HEK293 (cell line): ENCODE measurements at regions not wholly inside any gene's neighbourhood (a gene's known extent, or its start where the extent isn't known, plus 50 kb on each side); places are given as distances from the start of the nearest gene placed in this dataset.

Experiments used
- ELK4 ChIP-seq: IDR thresholded peaks from 2 replicates; pipeline ENCODE4 v1.6.1; 2011; ENCODE audit warnings: mild to moderate bottlenecking, low read depth, low read length, borderline replicate concordance
- FEZF1 ChIP-seq: fragments of 450-650 bp; formaldehyde crosslinking; IDR thresholded peaks from 2 replicates; pipeline ENCODE4 v1.5.1; 2016; ENCODE audit warnings: missing biosample characterization, missing genetic modification characterization
- HOXD13 ChIP-seq: sonication (generic); formaldehyde crosslinking; IDR thresholded peaks from 2 replicates; pipeline ENCODE4 v1.8.0; 2022; ENCODE audit warnings: missing genetic modification reagents, borderline replicate concordance
- IKZF3 ChIP-seq: fragments of 450-650 bp; IDR thresholded peaks from 2 replicates; pipeline ENCODE4 v1.5.0; 2018; ENCODE audit warnings: missing biosample characterization, mild to moderate bottlenecking, missing genetic modification characterization, moderate library complexity
- PATZ1 ChIP-seq: fragments of 450-650 bp; formaldehyde crosslinking; IDR thresholded peaks from 2 replicates; pipeline ENCODE4 v1.5.1; 2016; ENCODE audit warnings: missing biosample characterization, missing genetic modification characterization
- PRDM1 ChIP-seq: fragments of 450-650 bp; formaldehyde crosslinking; IDR thresholded peaks from 2 replicates; pipeline ENCODE4; 2016; ENCODE audit warnings: missing biosample characterization, missing genetic modification characterization
- SETDB1 ChIP-seq: IDR thresholded peaks from one replicate; pipeline ENCODE4 v1.6.1; 2017; ENCODE audit warnings: mild to moderate bottlenecking, low read length, moderate library complexity, mixed read lengths; ENCODE audit not compliant: insufficient read length
- TRIM28 ChIP-seq: IDR thresholded peaks from 2 replicates; pipeline ENCODE4 v1.6.1; 2011; ENCODE audit warnings: low read length, control low read depth, borderline replicate concordance
- TSHZ1 ChIP-seq: fragments of 450-650 bp; formaldehyde crosslinking; IDR thresholded peaks from 2 replicates; pipeline ENCODE4 v1.5.1; 2016; ENCODE audit warnings: missing biosample characterization, missing genetic modification characterization, borderline replicate concordance
- ZEB2 ChIP-seq: fragments of 450-650 bp; formaldehyde crosslinking; IDR thresholded peaks from 2 replicates; pipeline ENCODE4 v1.5.1; 2016; ENCODE audit warnings: missing biosample characterization, missing genetic modification characterization
- ZFP69B ChIP-seq: fragments of 450-650 bp; formaldehyde crosslinking; IDR thresholded peaks from 2 replicates; pipeline ENCODE4 v1.5.1; 2016; ENCODE audit warnings: missing biosample characterization, missing genetic modification characterization
- ZNF112 ChIP-seq: fragments of 450-650 bp; formaldehyde crosslinking; IDR thresholded peaks from 2 replicates; pipeline ENCODE4 v1.5.0; 2017; ENCODE audit warnings: missing biosample characterization, missing genetic modification characterization
- ZNF148 ChIP-seq: fragments of 450-650 bp; formaldehyde crosslinking; IDR thresholded peaks from 2 replicates; pipeline ENCODE4 v1.5.0; 2017; ENCODE audit warnings: missing biosample characterization, missing genetic modification characterization, borderline replicate concordance
- ZNF157 ChIP-seq: fragments of 450-650 bp; formaldehyde crosslinking; IDR thresholded peaks from 2 replicates; pipeline ENCODE4 v1.5.1; 2016; ENCODE audit warnings: missing biosample characterization, missing genetic modification characterization
- ZNF335 ChIP-seq: fragments of 450-650 bp; formaldehyde crosslinking; conservative IDR thresholded peaks from 2 replicates; pipeline ENCODE4 v1.5.1; 2016; ENCODE audit warnings: missing biosample characterization, missing genetic modification characterization
- ZNF350 ChIP-seq: fragments of 450-650 bp; formaldehyde crosslinking; IDR thresholded peaks from 2 replicates; pipeline ENCODE4 v1.5.0; 2017; ENCODE audit warnings: missing biosample characterization, mild to moderate bottlenecking, missing genetic modification characterization
- ZNF362 ChIP-seq: fragments of 450-650 bp; formaldehyde crosslinking; IDR thresholded peaks from 2 replicates; pipeline ENCODE4 v1.5.1; 2016; ENCODE audit warnings: missing biosample characterization, missing genetic modification characterization
- ZNF37A ChIP-seq: fragments of 450-650 bp; IDR thresholded peaks from 2 replicates; pipeline ENCODE4 v1.5.1; 2018; ENCODE audit warnings: missing biosample characterization, missing genetic modification characterization
- ZNF404 ChIP-seq: fragments of 450-650 bp; formaldehyde crosslinking; IDR thresholded peaks from 2 replicates; pipeline ENCODE4 v1.5.1; 2017; ENCODE audit warnings: missing biosample characterization, missing genetic modification characterization
- ZNF423 ChIP-seq: fragments of 450-650 bp; formaldehyde crosslinking; IDR thresholded peaks from 2 replicates; pipeline ENCODE4 v1.5.1; 2016; ENCODE audit warnings: missing biosample characterization, missing genetic modification characterization
- ZNF529 ChIP-seq: fragments of 450-650 bp; formaldehyde crosslinking; IDR thresholded peaks from 2 replicates; pipeline ENCODE4 v1.5.1; 2017; ENCODE audit warnings: missing genetic modification characterization, missing biosample characterization; ENCODE audit not compliant: insufficient replicate concordance
- ZNF544 ChIP-seq: fragments of 450-650 bp; formaldehyde crosslinking; IDR thresholded peaks from 2 replicates; pipeline ENCODE4 v1.5.0; 2017; ENCODE audit warnings: missing biosample characterization, missing genetic modification characterization
- ZNF561 ChIP-seq: fragments of 450-650 bp; IDR thresholded peaks from 2 replicates; pipeline ENCODE4 v1.5.1; 2018; ENCODE audit warnings: missing biosample characterization, missing genetic modification characterization, borderline replicate concordance
- ZNF600 ChIP-seq: fragments of 450-650 bp; formaldehyde crosslinking; IDR thresholded peaks from 2 replicates; pipeline ENCODE4 v1.5.1; 2016; ENCODE audit warnings: missing biosample characterization, missing genetic modification characterization
- ZNF629 ChIP-seq: fragments of 450-650 bp; formaldehyde crosslinking; IDR thresholded peaks from 2 replicates; pipeline ENCODE4 v1.5.1; 2017; ENCODE audit warnings: missing biosample characterization, missing genetic modification characterization
- ZNF664 ChIP-seq: fragments of 450-650 bp; formaldehyde crosslinking; IDR thresholded peaks from 2 replicates; pipeline ENCODE4 v1.5.1; 2016; ENCODE audit warnings: missing biosample characterization, missing genetic modification characterization
- ZNF701 ChIP-seq: fragments of 450-650 bp; formaldehyde crosslinking; IDR thresholded peaks from 2 replicates; pipeline ENCODE4 v1.5.1; 2016; ENCODE audit warnings: missing biosample characterization, missing genetic modification characterization
- ZNF707 ChIP-seq: fragments of 450-650 bp; formaldehyde crosslinking; IDR thresholded peaks from 2 replicates; pipeline ENCODE4 v1.5.1; 2016; ENCODE audit warnings: missing biosample characterization, missing genetic modification characterization
- ZNF791 ChIP-seq: fragments of 450-650 bp; formaldehyde crosslinking; IDR thresholded peaks from 2 replicates; pipeline ENCODE4 v1.5.1; 2016; ENCODE audit warnings: missing biosample characterization, missing genetic modification characterization
- ZNF792 ChIP-seq: fragments of 450-650 bp; formaldehyde crosslinking; IDR thresholded peaks from 2 replicates; pipeline ENCODE4 v1.5.1; 2016; ENCODE audit warnings: missing biosample characterization, missing genetic modification characterization
- ZNF837 ChIP-seq: fragments of 450-650 bp; formaldehyde crosslinking; IDR thresholded peaks from 2 replicates; pipeline ENCODE4 v1.5.1; 2016; ENCODE audit warnings: missing biosample characterization, missing genetic modification characterization

GRCh38 chr5:92641031-92641962 is 939.7 kb downstream of the NR2F1-AS1 start (continued):
- peak; percentile 66; the same call in 1 of the 2 replicates for TF ChIP-seq ZNF362 (tag by site-specific recombination)
- no peak for TF ChIP-seq ZNF544 (tag by site-specific recombination)
- no peak for TF ChIP-seq ZNF37A
- TF ChIP-seq ZNF792 = no peak
- TF ChIP-seq ZNF148 (tag by site-specific recombination) = no peak
- TF ChIP-seq ZNF600 (tag by site-specific recombination) = no peak
- TF ChIP-seq ZNF157 (tag by site-specific recombination) = no peak
- TF ChIP-seq TRIM28 = peak; percentile 68; the same call in 1 of the 2 replicates
- TF ChIP-seq ZNF423 = no peak
- TF ChIP-seq IKZF3 (tag by site-specific recombination) = peak; percentile 83
- no peak for TF ChIP-seq ELK4
- no peak for TF ChIP-seq ZNF350 (tag by site-specific recombination)
- TF ChIP-seq PATZ1 = no peak; the same call in 1 of the 2 replicates
- TF ChIP-seq ZNF629 = peak; percentile 75
- TF ChIP-seq ZNF707 = no peak
- TF ChIP-seq ZNF837 (tag by site-specific recombination) = no peak
- TF ChIP-seq FEZF1 (tag by site-specific recombination) = peak; percentile 93
- no peak for TF ChIP-seq ZNF112 (tag by site-specific recombination)
- no peak for TF ChIP-seq ZNF791 (tag by site-specific recombination)
- TF ChIP-seq ZNF404 (tag by site-specific recombination) = no peak
- 0 out of 2 replicates have a peak, but pooled peaks have one; percentile 1 for TF ChIP-seq TSHZ1 (tag by site-specific recombination)
- TF ChIP-seq ZNF664 (tag by site-specific recombination) = peak; percentile 49; the same call in 1 of the 2 replicates
- TF ChIP-seq ZNF701 (tag by site-specific recombination) = no peak
- peak; percentile 59 for TF ChIP-seq HOXD13 (CRISPR knock-in tag)
- peak; percentile 60 for TF ChIP-seq ZNF561 (tag by site-specific recombination)
- TF ChIP-seq SETDB1 = no peak
- no peak for TF ChIP-seq ZNF529
- no peak for TF ChIP-seq PRDM1 (tag by site-specific recombination)
- peak; percentile 49 for TF ChIP-seq ZNF335 (tag by site-specific recombination)
- TF ChIP-seq ZFP69B (tag by site-specific recombination) = no peak
- TF ChIP-seq ZEB2 (tag by site-specific recombination) = peak; percentile 92
